Sigmoid colon (tissue), 4 donors: ENCODE measurements at regions not wholly inside any gene's neighbourhood (a gene's known extent, or its start where the extent isn't known, plus 50 kb on each side); places are given as distances from the start of the nearest gene placed in this dataset.

ENCODE experiments used
- EP300 ChIP-seq, 4 donors: sonication (generic); formaldehyde crosslinking; IDR thresholded peaks; one replicate each; pipeline ENCODE4 v1.6.1; 2017; ENCODE audit warnings: antibody characterized with exemption in 4 of 4
- POLR2A ChIP-seq, 2 donors: fragments of 450-650 bp; IDR thresholded peaks; one replicate each; pipeline ENCODE4 v1.6.1; 2016; ENCODE audit warnings: antibody characterized with exemption in 2 of 2, mild to moderate bottlenecking in 2 of 2, moderate library complexity in 2 of 2
- POLR2AphosphoS5 ChIP-seq, 4 donors: sonication (generic); formaldehyde crosslinking; IDR thresholded peaks; one replicate each; pipeline ENCODE4 v1.6.1; 2017; ENCODE audit warnings: antibody characterized with exemption in 4 of 4
- TF ChIP-seq, protein P1 (sequence below), 4 experiments: fragments of 450-650 bp in 3 of 4; fragments of 200-600 bp in 1 of 4; IDR thresholded peaks; one replicate each; pipeline ENCODE4 v1.5.1; 2016 to 2019; ENCODE audit warnings: antibody characterized with exemption in 4 of 4, mild to moderate bottlenecking in 3 of 4, moderate library complexity in 2 of 4

DNA sequence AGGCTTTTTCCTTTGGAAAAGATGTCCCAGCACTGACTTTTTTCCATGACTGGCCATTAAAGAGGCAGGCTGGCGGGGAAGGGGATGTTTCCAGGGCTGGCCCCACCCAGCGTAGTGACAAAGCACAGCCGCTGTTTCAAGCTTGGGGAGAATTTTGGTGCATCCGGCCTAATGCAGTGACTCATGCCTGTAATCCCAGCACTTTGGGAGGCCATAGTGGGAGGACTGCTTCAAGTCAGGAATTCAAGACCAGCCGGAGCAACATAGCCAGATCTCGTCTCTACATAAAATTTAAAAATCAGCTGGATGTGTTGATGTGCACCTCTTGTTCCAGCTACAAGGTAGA is 78.0 kb upstream of the SH3BP4 start:
- TF ChIP-seq, protein P1, sequence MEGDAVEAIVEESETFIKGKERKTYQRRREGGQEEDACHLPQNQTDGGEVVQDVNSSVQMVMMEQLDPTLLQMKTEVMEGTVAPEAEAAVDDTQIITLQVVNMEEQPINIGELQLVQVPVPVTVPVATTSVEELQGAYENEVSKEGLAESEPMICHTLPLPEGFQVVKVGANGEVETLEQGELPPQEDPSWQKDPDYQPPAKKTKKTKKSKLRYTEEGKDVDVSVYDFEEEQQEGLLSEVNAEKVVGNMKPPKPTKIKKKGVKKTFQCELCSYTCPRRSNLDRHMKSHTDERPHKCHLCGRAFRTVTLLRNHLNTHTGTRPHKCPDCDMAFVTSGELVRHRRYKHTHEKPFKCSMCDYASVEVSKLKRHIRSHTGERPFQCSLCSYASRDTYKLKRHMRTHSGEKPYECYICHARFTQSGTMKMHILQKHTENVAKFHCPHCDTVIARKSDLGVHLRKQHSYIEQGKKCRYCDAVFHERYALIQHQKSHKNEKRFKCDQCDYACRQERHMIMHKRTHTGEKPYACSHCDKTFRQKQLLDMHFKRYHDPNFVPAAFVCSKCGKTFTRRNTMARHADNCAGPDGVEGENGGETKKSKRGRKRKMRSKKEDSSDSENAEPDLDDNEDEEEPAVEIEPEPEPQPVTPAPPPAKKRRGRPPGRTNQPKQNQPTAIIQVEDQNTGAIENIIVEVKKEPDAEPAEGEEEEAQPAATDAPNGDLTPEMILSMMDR (IDR thresholded peaks at IDR 0.05) = no peak
- TF ChIP-seq POLR2A (IDR thresholded peaks at IDR 0.05) = no peak
- no peak for TF ChIP-seq EP300 (IDR thresholded peaks at IDR 0.05)
- TF ChIP-seq POLR2AphosphoS5 (IDR thresholded peaks at IDR 0.05) = peak in 3 of 4 donors; percentile 18 to 40 (median 18)
